ENCODE measurements at regions not wholly inside any gene's neighbourhood (a gene's known extent, or its start where the extent isn't known, plus 50 kb on each side); places are given as distances from the start of the nearest gene placed in this dataset.

GRCh38 chr4:33715841-33716395, 2528.4 kb downstream of the ARAP2 start:
- TF ChIP-seq EZH2 (IDR thresholded peaks at IDR 0.05; ENCODE audit: low read length, missing control alignments) (no peak), CTCF (conservative IDR thresholded peaks at IDR 0.05 in 1 of 2, IDR thresholded peaks at IDR 0.05 in 1 of 2; ENCODE audit: low read depth in 1 of 2, low read length in 2 of 2) (no peak)

All from fibroblast of lung (primary cell).